GM12875 (cell line): ENCODE measurements at regions not wholly inside any gene's neighbourhood (a gene's known extent, or its start where the extent isn't known, plus 50 kb on each side); places are given as distances from the start of the nearest gene placed in this dataset.

Source experiments
- H3K4me3 ChIP-seq: one replicate; pipeline ENCODE4 v1.5.1; 2011; ENCODE audit warnings: low read depth, low read length, control low read depth
- CTCF ChIP-seq: IDR thresholded peaks from 2 replicates; pipeline ENCODE4 v1.5.1; 2011; ENCODE audit warnings: low read depth, mild to moderate bottlenecking, control low read depth, inconsistent platforms, low read length, moderate library complexity, borderline replicate concordance; ENCODE audit not compliant: insufficient read depth

- TF ChIP-seq CTCF: no peak
- H3K4me3 ChIP-seq: no peak overlapping the region
Observed at GRCh38 chr1:82604524-82604923, 803.8 kb downstream of the ADGRL2 start.

GRCh38 chr1:82600314-82600713 is 799.6 kb downstream of the ADGRL2 start:
- H3K4me3 ChIP-seq: no peak overlapping the region

GRCh38 chr1:82598812-82599211 is 798.1 kb downstream of the ADGRL2 start:
- no peak overlapping the region for H3K4me3 ChIP-seq
- TF ChIP-seq CTCF: no peak

More at GRCh38 chr1:82600314-82600713, 799.6 kb downstream of the ADGRL2 start:
- no peak for TF ChIP-seq CTCF

GRCh38 chr1:82598337-82598736 is 797.6 kb downstream of the ADGRL2 start:
- TF ChIP-seq CTCF: no peak
- no peak overlapping the region for H3K4me3 ChIP-seq

GRCh38 chr1:82597649-82598048 is 796.9 kb downstream of the ADGRL2 start:
- H3K4me3 ChIP-seq: no peak overlapping the region
- TF ChIP-seq CTCF: no peak

GRCh38 chr1:82597141-82597540 is 796.4 kb downstream of the ADGRL2 start:
- no peak for TF ChIP-seq CTCF
- no peak overlapping the region for H3K4me3 ChIP-seq

GRCh38 chr1:82593561-82593960 is 792.8 kb downstream of the ADGRL2 start:
- TF ChIP-seq CTCF: no peak
- no peak overlapping the region for H3K4me3 ChIP-seq
